ENCODE measurements at regions not wholly inside any gene's neighbourhood (a gene's known extent, or its start where the extent isn't known, plus 50 kb on each side); places are given as distances from the start of the nearest gene placed in this dataset.

DNA sequence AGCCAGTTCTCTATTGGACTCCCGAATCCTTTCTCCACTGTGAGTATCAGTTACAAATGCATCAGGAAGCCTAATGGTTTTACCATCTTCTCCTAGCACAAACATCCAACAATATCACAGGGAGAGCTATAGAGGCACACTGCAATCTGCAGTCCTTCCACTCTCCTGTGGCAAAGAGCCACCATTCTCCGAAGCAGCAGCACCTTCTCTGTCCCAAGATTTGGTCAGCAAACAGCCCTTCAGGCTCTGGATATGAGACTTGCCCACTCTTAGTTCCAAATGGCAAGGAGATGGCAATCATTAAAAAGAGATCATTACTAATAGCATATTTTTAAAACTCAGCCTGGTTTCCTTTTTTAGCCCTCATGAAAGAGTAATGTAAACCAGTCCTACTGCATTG lies 223.4 kb downstream of the HS3ST3A1 start:
- no peaks in the 10 kb centered on the region for H3K27me3 ChIP-seq (replicated peaks; ENCODE audit: insufficient read depth)
- intact Hi-C loops (cut with DNase I): no loop called here
- no peak overlapping the region for H3K27ac ChIP-seq
- no peak for TF ChIP-seq POLR2A (IDR thresholded peaks at IDR 0.05)
- no peak for TF ChIP-seq POLR2AphosphoS5 (IDR thresholded peaks at IDR 0.05)
- TF ChIP-seq, protein P1, sequence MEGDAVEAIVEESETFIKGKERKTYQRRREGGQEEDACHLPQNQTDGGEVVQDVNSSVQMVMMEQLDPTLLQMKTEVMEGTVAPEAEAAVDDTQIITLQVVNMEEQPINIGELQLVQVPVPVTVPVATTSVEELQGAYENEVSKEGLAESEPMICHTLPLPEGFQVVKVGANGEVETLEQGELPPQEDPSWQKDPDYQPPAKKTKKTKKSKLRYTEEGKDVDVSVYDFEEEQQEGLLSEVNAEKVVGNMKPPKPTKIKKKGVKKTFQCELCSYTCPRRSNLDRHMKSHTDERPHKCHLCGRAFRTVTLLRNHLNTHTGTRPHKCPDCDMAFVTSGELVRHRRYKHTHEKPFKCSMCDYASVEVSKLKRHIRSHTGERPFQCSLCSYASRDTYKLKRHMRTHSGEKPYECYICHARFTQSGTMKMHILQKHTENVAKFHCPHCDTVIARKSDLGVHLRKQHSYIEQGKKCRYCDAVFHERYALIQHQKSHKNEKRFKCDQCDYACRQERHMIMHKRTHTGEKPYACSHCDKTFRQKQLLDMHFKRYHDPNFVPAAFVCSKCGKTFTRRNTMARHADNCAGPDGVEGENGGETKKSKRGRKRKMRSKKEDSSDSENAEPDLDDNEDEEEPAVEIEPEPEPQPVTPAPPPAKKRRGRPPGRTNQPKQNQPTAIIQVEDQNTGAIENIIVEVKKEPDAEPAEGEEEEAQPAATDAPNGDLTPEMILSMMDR (IDR thresholded peaks at IDR 0.05): no peak
- no peak overlapping the region for H3K4me3 ChIP-seq
- H3K4me1 ChIP-seq (replicated peaks): no peaks in the 10 kb centered on the region
- no peak for DNase-seq (ENCODE audit: low spot score)
- WGBS: 52% methylated on average over 2 of the region's 2 CpGs
- no peaks in the 10 kb centered on the region for H3K9me3 ChIP-seq
- H3K36me3 ChIP-seq: no peaks in the 10 kb centered on the region

DNA sequence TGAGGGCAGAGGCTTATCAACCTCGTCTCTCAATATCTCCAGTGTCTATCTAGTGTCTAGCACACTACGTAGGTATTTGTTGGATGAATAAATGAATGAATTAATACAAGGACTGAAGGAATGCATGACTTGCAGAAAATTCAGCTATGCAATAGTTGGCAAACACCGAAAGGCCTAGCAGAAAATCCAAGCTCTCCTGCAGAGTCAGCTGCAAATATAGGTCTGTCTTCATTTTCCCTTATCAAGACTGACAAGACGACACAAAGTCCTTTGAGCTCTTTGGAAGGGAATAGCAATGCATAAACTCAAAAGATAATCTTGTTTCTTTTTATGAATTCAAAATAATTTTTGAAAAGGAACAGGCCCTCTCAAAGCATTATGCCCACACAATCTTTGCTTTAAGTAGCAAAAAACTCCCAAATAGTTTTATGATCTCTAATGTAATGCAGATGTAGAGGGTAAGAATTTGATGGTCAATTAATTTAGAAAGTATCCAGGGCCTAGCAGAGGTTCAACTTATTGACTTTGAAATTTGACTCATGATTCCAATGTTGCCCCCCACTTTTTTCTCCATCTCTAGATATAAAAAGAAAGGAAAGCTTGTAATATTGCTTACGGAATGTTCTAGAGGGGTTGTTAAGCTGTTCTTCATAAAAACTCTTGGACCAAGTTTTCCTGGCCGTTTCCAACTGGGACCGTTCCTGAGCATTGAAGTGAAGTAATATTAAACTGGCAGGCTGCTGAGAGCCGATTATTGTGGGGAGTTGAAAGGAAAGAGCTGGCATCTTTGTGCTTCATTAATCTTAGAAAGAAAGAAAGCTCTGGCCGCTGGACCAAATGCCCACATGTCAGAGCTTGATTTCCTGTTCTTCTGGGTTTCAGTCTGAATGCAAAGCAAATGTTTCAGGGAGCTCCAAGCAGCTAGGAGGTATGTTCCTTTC lies 227.3 kb downstream of the HS3ST3A1 start:
- intact Hi-C loops (cut with DNase I): no loop called here

DNA sequence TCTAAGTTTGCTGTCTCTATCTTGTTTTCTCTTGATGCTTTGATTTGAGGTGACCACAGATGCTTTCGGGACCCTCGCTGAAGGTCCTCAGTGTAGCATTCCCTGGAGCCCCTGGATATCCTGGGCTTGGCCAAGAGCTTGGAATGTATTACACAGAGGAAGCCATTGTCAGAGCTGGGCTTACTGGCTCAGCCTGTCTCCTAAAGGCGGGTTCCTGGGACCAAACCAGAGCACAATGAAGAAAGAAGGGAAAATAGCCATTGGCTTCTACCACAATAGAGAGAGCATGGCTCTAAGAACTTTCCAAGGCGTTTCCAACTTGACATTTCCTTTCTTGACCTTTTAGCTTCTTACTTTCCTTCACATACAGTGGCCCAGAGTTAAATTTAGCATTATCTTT lies 229.3 kb downstream of the HS3ST3A1 start:
- TF ChIP-seq POLR2A (IDR thresholded peaks at IDR 0.05) (no peak), POLR2AphosphoS5 (IDR thresholded peaks at IDR 0.05) (no peak)
- TF ChIP-seq, protein P1 (IDR thresholded peaks at IDR 0.05): no peak
- H3K9me3 ChIP-seq: no peaks in the 10 kb centered on the region
- H3K27me3 ChIP-seq (replicated peaks; ENCODE audit: insufficient read depth): no peaks in the 10 kb centered on the region
- no peak for DNase-seq (ENCODE audit: low spot score)
- 92% methylated on average over 4 of the region's 4 CpGs for WGBS
- H3K36me3 ChIP-seq: no peaks in the 10 kb centered on the region
- intact Hi-C loops (cut with DNase I): no loop called here
- no peak overlapping the region for H3K27ac ChIP-seq
- no peak overlapping the region for H3K4me3 ChIP-seq
- no peaks in the 10 kb centered on the region for H3K4me1 ChIP-seq (replicated peaks)

More for the DNA sequence above, 227.3 kb downstream of the HS3ST3A1 start:
- TF ChIP-seq, protein P1 (IDR thresholded peaks at IDR 0.05): no peak
- no peak for TF ChIP-seq POLR2A (IDR thresholded peaks at IDR 0.05)
- no peak for TF ChIP-seq POLR2AphosphoS5 (IDR thresholded peaks at IDR 0.05)
- H3K9me3 ChIP-seq: no peaks in the 10 kb centered on the region
- DNase-seq (ENCODE audit: low spot score): no peak
- 37% methylated on average over 9 of the region's 9 CpGs for WGBS
- no peak overlapping the region for H3K27ac ChIP-seq
- no peak overlapping the region for H3K4me3 ChIP-seq
- no peaks in the 10 kb centered on the region for H3K36me3 ChIP-seq
- no peaks in the 10 kb centered on the region for H3K4me1 ChIP-seq (replicated peaks)
- H3K27me3 ChIP-seq (replicated peaks; ENCODE audit: insufficient read depth): no peaks in the 10 kb centered on the region

DNA sequence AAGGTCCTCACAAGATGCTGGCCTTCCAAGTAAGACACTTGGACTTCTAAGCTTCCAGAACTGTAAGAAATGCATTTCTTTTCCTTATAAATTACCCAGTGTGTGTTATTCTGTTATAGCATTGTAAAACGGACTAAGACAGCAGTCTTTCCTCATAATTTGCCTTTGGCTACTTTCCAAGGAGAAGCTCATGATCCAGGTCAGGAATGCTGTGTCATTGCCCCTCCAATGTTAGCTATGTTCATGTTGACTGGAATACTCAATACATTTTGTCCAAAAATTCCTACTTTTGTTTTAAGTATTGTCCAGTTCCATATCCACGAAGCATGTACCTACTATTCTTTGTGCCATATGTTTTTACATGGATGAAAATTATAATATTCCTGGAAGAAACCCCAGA lies 234.6 kb downstream of the HS3ST3A1 start:
- WGBS: 53% methylated on average over 2 of the region's 2 CpGs
- no peaks in the 10 kb centered on the region for H3K36me3 ChIP-seq
- no peak overlapping the region for H3K27ac ChIP-seq
- intact Hi-C loops (cut with DNase I): no loop called here
- no peaks in the 10 kb centered on the region for H3K9me3 ChIP-seq
- no peak overlapping the region for H3K4me3 ChIP-seq
- H3K4me1 ChIP-seq (replicated peaks): no peaks in the 10 kb centered on the region
- TF ChIP-seq POLR2AphosphoS5 (IDR thresholded peaks at IDR 0.05): no peak
- TF ChIP-seq, protein P1 (IDR thresholded peaks at IDR 0.05): no peak
- TF ChIP-seq POLR2A (IDR thresholded peaks at IDR 0.05): no peak
- no peak for DNase-seq (ENCODE audit: low spot score)
- H3K27me3 ChIP-seq (replicated peaks; ENCODE audit: insufficient read depth): peaks cover 2% of the 10 kb centered on the region

DNA sequence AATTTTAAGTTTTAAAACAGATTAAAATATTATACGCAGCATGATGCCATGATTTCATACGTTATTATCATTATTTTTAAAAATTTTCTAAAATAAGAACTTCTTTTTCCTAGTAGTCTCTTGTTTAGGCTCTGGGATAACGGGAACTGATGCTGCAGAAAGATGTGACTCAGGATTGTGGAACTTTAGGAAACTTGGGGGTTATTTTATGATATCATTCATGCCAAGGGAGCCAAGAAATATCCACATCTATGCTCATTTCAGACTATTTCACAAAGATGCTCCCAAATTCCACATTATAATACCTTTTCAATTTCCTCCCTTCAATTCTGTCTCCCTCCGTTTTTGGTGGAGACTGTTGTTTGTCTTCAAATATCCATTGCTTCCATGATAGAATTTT lies 236.4 kb downstream of the HS3ST3A1 start:
- H3K36me3 ChIP-seq: no peaks in the 10 kb centered on the region
- no peaks in the 10 kb centered on the region for H3K4me1 ChIP-seq (replicated peaks)
- no peak for DNase-seq (ENCODE audit: low spot score)
- H3K27me3 ChIP-seq (replicated peaks; ENCODE audit: insufficient read depth): peaks cover 2% of the 10 kb centered on the region
- 93% methylated on average over 4 of the region's 4 CpGs for WGBS
- no peak overlapping the region for H3K27ac ChIP-seq
- H3K9me3 ChIP-seq: no peaks in the 10 kb centered on the region
- TF ChIP-seq POLR2A (IDR thresholded peaks at IDR 0.05) (no peak), POLR2AphosphoS5 (IDR thresholded peaks at IDR 0.05) (no peak)
- TF ChIP-seq, protein P1 (IDR thresholded peaks at IDR 0.05): no peak
- intact Hi-C loops (cut with DNase I): no loop called here
- H3K4me3 ChIP-seq: no peak overlapping the region

Measured in prostate gland (tissue), 2 donors.